Gastroesophageal sphincter (tissue), 4 donors: ENCODE measurements at regions not wholly inside any gene's neighbourhood (a gene's known extent, or its start where the extent isn't known, plus 50 kb on each side); places are given as distances from the start of the nearest gene placed in this dataset.

Experiments
- ATAC-seq: fragments of 150-250 bp; one replicate; pipeline ENCODE4 v1.9.1; 2016; ENCODE audit warnings: mild to moderate bottlenecking, moderate library complexity
- H3K27ac ChIP-seq, 4 donors: fragments of 200-600 bp; sonication (generic) in 3 of 4; 1 replicate in 3 of 4; 2 replicates in 1 of 4; pipeline ENCODE4 v1.5.1; 2016 to 2019
- H3K27me3 ChIP-seq: fragments of 200-600 bp; sonication (generic); one replicate; pipeline ENCODE4 v1.5.1; 2019
- H3K36me3 ChIP-seq, 2 donors: fragments of 200-600 bp; sonication (generic); one replicate each; pipeline ENCODE4 v1.5.1; 2019; ENCODE audit warnings: control low read depth in 1 of 2
- H3K4me1 ChIP-seq, 3 donors: fragments of 200-600 bp; sonication (generic); 1 replicate in 2 of 3; 2 replicates in 1 of 3; pipeline ENCODE4 v1.5.1; 2016 to 2019; ENCODE audit warnings: control low read depth in 2 of 3
- H3K4me3 ChIP-seq, 2 donors: fragments of 200-600 bp; sonication (generic); one replicate each; pipeline ENCODE4 v1.5.1; 2019; ENCODE audit warnings: mild to moderate bottlenecking in 1 of 2, moderate library complexity in 1 of 2
- H3K9me3 ChIP-seq, 3 donors: fragments of 200-600 bp; sonication (generic); one replicate each; pipeline ENCODE4 v1.5.1; 2017 to 2019; ENCODE audit warnings: control low read depth in 2 of 3
- EP300 ChIP-seq: sonication (generic); formaldehyde crosslinking; IDR thresholded peaks from one replicate; pipeline ENCODE4 v1.6.1; 2017; ENCODE audit warnings: antibody characterized with exemption, mild to moderate bottlenecking
- POLR2A ChIP-seq, 2 donors: fragments of 450-650 bp; IDR thresholded peaks; one replicate each; pipeline ENCODE4 v1.6.1; 2017; ENCODE audit warnings: antibody characterized with exemption in 2 of 2, mild to moderate bottlenecking in 2 of 2, moderate library complexity in 1 of 2
- POLR2AphosphoS5 ChIP-seq: sonication (generic); formaldehyde crosslinking; IDR thresholded peaks from one replicate; pipeline ENCODE4 v1.6.1; 2017; ENCODE audit warnings: antibody characterized with exemption
- WGBS, 2 donors: methylation state at CpG; one replicate each; pipeline ENCODE4 v1.1.5; 2018; ENCODE audit warnings: low coverage in 1 of 2; 5-methylcytosine and 5-hydroxymethylcytosine counted together
- TF ChIP-seq, protein P1 (sequence below), 4 experiments: fragments of 200-600 bp in 2 of 4; fragments of 450-650 bp in 2 of 4; sonication (generic) in 1 of 4; IDR thresholded peaks; one replicate each; pipeline ENCODE4 v1.5.1; 2017 to 2019; ENCODE audit warnings: antibody characterized with exemption in 4 of 4, mild to moderate bottlenecking in 2 of 4, moderate library complexity in 2 of 4

GRCh38 chr5:128896675-128897074 lies 68.6 kb upstream of the SLC27A6 start:
- no peak for TF ChIP-seq EP300
- no peak for TF ChIP-seq POLR2A (IDR thresholded peaks at IDR 0.05)
- TF ChIP-seq, protein P1, sequence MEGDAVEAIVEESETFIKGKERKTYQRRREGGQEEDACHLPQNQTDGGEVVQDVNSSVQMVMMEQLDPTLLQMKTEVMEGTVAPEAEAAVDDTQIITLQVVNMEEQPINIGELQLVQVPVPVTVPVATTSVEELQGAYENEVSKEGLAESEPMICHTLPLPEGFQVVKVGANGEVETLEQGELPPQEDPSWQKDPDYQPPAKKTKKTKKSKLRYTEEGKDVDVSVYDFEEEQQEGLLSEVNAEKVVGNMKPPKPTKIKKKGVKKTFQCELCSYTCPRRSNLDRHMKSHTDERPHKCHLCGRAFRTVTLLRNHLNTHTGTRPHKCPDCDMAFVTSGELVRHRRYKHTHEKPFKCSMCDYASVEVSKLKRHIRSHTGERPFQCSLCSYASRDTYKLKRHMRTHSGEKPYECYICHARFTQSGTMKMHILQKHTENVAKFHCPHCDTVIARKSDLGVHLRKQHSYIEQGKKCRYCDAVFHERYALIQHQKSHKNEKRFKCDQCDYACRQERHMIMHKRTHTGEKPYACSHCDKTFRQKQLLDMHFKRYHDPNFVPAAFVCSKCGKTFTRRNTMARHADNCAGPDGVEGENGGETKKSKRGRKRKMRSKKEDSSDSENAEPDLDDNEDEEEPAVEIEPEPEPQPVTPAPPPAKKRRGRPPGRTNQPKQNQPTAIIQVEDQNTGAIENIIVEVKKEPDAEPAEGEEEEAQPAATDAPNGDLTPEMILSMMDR (IDR thresholded peaks at IDR 0.05) = no peak
- TF ChIP-seq POLR2AphosphoS5 = no peak
- Histone ChIP-seq H3K27ac (no peak overlapping the region), H3K4me3 (no peak overlapping the region), H3K4me1 (no peaks in the 10 kb centered on the region), H3K27me3 (no peaks in the 10 kb centered on the region), H3K9me3 (no peaks in the 10 kb centered on the region), H3K36me3 (no peaks in the 10 kb centered on the region)
- 80 to 93% methylated on average over 1 to 2 of the region's 2 CpGs for WGBS, 2 donors
- ATAC-seq = no peak

DNA sequence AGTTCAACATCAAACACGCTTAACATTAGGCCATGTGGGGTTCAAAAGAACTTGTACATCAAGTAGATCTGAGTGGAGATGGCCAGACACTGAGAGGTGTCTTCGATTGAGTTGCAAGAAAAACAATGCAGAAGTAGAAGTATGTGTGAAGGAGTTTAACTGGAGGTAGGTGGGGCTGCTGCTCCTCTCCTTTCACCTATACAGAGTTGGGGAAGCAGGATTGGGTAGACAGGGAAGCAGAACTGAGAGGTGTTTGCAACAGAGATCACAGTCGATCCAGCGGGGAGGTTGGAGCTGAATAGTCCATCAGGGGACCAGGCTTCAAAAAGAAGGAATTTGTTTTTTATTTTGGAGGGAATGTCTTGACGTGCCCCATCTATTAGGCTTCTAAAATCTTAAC lies 61.7 kb upstream of the SLC27A6 start:
- no peak for ATAC-seq
- Histone ChIP-seq H3K27ac (no peak overlapping the region), H3K4me3 (no peak overlapping the region), H3K36me3 (no peaks in the 10 kb centered on the region), H3K9me3 (no peaks in the 10 kb centered on the region), H3K27me3 (no peaks in the 10 kb centered on the region), H3K4me1 (no peaks in the 10 kb centered on the region)
- 81 to 98% methylated on average over 5 of the region's 5 CpGs for WGBS, 2 donors
- TF ChIP-seq, protein P1 (IDR thresholded peaks at IDR 0.05) = no peak
- no peak for TF ChIP-seq POLR2AphosphoS5
- TF ChIP-seq EP300 = no peak
- no peak for TF ChIP-seq POLR2A (IDR thresholded peaks at IDR 0.05)

DNA sequence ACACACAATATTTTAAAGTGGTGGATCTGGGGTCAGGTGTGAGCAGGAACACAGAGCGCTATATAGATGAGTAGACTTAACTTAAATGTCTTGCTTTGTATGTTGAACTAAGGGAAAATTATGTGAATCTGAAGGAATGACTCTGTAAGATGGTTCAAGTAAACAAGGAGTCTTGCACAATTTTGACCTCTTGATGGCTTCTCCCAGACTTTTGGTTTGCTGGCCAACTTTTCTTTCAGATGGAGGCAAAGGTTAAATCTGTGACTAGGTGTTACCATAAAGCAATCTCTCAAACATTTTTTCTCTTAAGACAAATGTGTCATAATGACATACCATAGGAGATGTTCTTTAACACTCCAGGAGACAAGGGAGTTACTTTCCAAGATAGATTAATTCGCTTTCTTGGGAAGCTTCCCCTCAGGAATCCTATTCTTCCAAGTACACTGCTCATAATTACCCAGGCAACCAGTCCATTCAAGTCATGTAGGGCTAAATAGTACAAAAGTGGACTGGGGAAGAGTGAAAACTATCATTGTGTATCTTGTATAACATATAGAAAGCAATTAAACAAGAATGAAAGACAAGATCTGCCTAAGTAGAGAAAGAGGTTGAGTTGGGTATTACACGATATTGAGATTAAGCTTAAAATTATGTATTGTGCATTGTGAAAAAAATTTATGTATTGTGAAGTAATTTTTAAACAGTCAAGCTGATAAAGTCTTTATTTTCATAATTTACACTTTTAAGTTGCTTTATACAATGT lies 60.3 kb upstream of the SLC27A6 start:
- H3K4me3 ChIP-seq = no peak overlapping the region
- no peak for ATAC-seq
- WGBS, 2 donors = 65 to 69% methylated on average over 3 of the region's 3 CpGs
- TF ChIP-seq, protein P1 (IDR thresholded peaks at IDR 0.05) = no peak
- TF ChIP-seq POLR2A (IDR thresholded peaks at IDR 0.05) (no peak), EP300 (no peak), POLR2AphosphoS5 (no peak)
- H3K9me3 ChIP-seq = no peaks in the 10 kb centered on the region
- H3K27ac ChIP-seq = no peak overlapping the region
- no peaks in the 10 kb centered on the region for H3K27me3 ChIP-seq
- H3K4me1 ChIP-seq = no peaks in the 10 kb centered on the region
- H3K36me3 ChIP-seq = no peaks in the 10 kb centered on the region

DNA sequence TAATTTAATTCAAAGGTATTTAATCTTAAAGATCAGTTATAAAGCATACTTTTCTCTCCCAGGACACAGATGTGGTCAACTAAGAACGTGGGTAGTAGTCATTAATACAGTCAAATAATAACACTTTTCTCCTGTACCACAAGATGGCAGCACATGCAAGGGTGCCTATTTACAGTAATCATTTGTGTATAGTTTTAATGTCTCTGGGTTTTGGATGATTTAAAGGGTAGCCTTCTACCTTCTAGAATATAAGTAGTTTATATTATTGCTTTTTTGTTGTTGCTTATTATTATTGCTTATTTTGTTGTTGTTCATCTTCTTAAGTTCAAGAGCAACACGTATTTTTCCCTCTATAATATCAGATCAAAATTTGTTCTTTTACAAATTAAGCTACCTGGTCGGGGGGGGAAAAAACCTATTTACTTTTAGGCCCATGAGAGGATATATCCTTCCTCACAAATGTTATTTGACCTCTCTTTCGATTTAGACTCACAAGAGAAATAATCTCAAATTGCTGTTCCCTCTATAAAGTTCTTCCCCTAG lies 59.6 kb upstream of the SLC27A6 start:
- Histone ChIP-seq H3K4me1 (no peaks in the 10 kb centered on the region), H3K36me3 (no peaks in the 10 kb centered on the region), H3K27me3 (no peaks in the 10 kb centered on the region), H3K9me3 (no peaks in the 10 kb centered on the region), H3K27ac (no peak overlapping the region), H3K4me3 (no peak overlapping the region)
- TF ChIP-seq EP300 (no peak), POLR2A (IDR thresholded peaks at IDR 0.05) (no peak), POLR2AphosphoS5 (no peak)
- TF ChIP-seq, protein P1 (IDR thresholded peaks at IDR 0.05) = peak; percentile 73 to 83 (median 78)
- peak; percentile 66 for ATAC-seq
- 34 to 38% methylated on average over 3 to 4 of the region's 4 CpGs for WGBS, 2 donors

GRCh38 chr5:128913551-128913950 lies 51.7 kb upstream of the SLC27A6 start:
- 88 to 92% methylated on average over 1 of the region's 1 CpG for WGBS, 2 donors
- ATAC-seq = no peak

More at GRCh38 chr5:128913551-128913950, 51.7 kb upstream of the SLC27A6 start:
- Histone ChIP-seq H3K36me3 (no peaks in the 10 kb centered on the region), H3K27me3 (no peaks in the 10 kb centered on the region), H3K4me3 (no peak overlapping the region), H3K9me3 (no peaks in the 10 kb centered on the region), H3K27ac (no peak overlapping the region), H3K4me1 (no peaks in the 10 kb centered on the region)
- TF ChIP-seq POLR2A (IDR thresholded peaks at IDR 0.05) (no peak), EP300 (no peak), POLR2AphosphoS5 (no peak)
- TF ChIP-seq, protein P1 (IDR thresholded peaks at IDR 0.05) = no peak
